Neural crest cell (in vitro differentiated cells): ENCODE measurements at regions not wholly inside any gene's neighbourhood (a gene's known extent, or its start where the extent isn't known, plus 50 kb on each side); places are given as distances from the start of the nearest gene placed in this dataset.

Source experiments
- DNase-seq: peaks from one replicate; pipeline ENCODE4 v3.0.0; 2021; ENCODE audit warnings: low read depth, mixed read lengths, low spot score
- H3K27ac Mint-ChIP-seq: one replicate; pipeline ENCODE4 v1.8.0; 2021; ENCODE audit warnings: mild to moderate bottlenecking, mixed read lengths; ENCODE audit not compliant: unreplicated experiment
- H3K27me3 Mint-ChIP-seq: 2 replicates; pipeline ENCODE4 v1.8.0; 2021; ENCODE audit warnings: low read depth, mild to moderate bottlenecking, mixed read lengths
- H3K36me3 Mint-ChIP-seq: 2 replicates; pipeline ENCODE4 v1.8.0; 2021; ENCODE audit warnings: low read depth, mild to moderate bottlenecking, mixed read lengths
- H3K4me1 Mint-ChIP-seq: 2 replicates; pipeline ENCODE4 v1.8.0; 2021; ENCODE audit warnings: mixed read lengths
- H3K4me3 Mint-ChIP-seq: one replicate; pipeline ENCODE4 v1.8.0; 2021; ENCODE audit warnings: mild to moderate bottlenecking, mixed read lengths
- H3K9me3 Mint-ChIP-seq: 2 replicates; pipeline ENCODE4 v1.8.0; 2021; ENCODE audit warnings: mixed read lengths
- CTCF ChIP-seq: fragments of 200-600 bp; sonication (generic); conservative IDR thresholded peaks from 2 replicates; pipeline ENCODE4 v1.5.0; 2021; ENCODE audit warnings: antibody characterized with exemption, mild to moderate bottlenecking

- H3K4me3 Mint-ChIP-seq: no peak overlapping the region
- peaks cover 20% of the 10 kb centered on the region for H3K36me3 Mint-ChIP-seq
- no peak overlapping the region for H3K27ac Mint-ChIP-seq
- no peak for TF ChIP-seq CTCF
- H3K4me1 Mint-ChIP-seq: no peaks in the 10 kb centered on the region
- peaks cover 5% of the 10 kb centered on the region for H3K9me3 Mint-ChIP-seq
- DNase-seq: no peak
- H3K27me3 Mint-ChIP-seq: no peaks in the 10 kb centered on the region
Measured at GRCh38 chr13:33945477-33945876, 127.5 kb downstream of the RFC3 start.

GRCh38 chr13:33953203-33953602 lies 135.3 kb downstream of the RFC3 start:
- TF ChIP-seq CTCF: no peak
- peaks cover 6% of the 10 kb centered on the region for H3K36me3 Mint-ChIP-seq
- H3K27me3 Mint-ChIP-seq: no peaks in the 10 kb centered on the region
- no peaks in the 10 kb centered on the region for H3K9me3 Mint-ChIP-seq
- no peak overlapping the region for H3K4me3 Mint-ChIP-seq
- H3K4me1 Mint-ChIP-seq: no peaks in the 10 kb centered on the region
- H3K27ac Mint-ChIP-seq: no peak overlapping the region
- no peak for DNase-seq

GRCh38 chr13:33953781-33954180 lies 135.8 kb downstream of the RFC3 start:
- no peaks in the 10 kb centered on the region for H3K4me1 Mint-ChIP-seq
- H3K36me3 Mint-ChIP-seq: peaks cover 7% of the 10 kb centered on the region
- no peak for DNase-seq
- H3K27ac Mint-ChIP-seq: no peak overlapping the region
- H3K9me3 Mint-ChIP-seq: no peaks in the 10 kb centered on the region
- H3K4me3 Mint-ChIP-seq: no peak overlapping the region
- TF ChIP-seq CTCF: no peak
- no peaks in the 10 kb centered on the region for H3K27me3 Mint-ChIP-seq

- peaks cover 5% of the 10 kb centered on the region for H3K4me1 Mint-ChIP-seq
- no peaks in the 10 kb centered on the region for H3K9me3 Mint-ChIP-seq
- peaks cover 10% of the 10 kb centered on the region for H3K36me3 Mint-ChIP-seq
- H3K27ac Mint-ChIP-seq: no peak overlapping the region
- DNase-seq: no peak
- no peak for TF ChIP-seq CTCF
- no peaks in the 10 kb centered on the region for H3K27me3 Mint-ChIP-seq
- no peak overlapping the region for H3K4me3 Mint-ChIP-seq
Measured at GRCh38 chr13:33956346-33956745, 138.4 kb downstream of the RFC3 start.

- TF ChIP-seq CTCF: no peak
- Mint-ChIP-seq H3K36me3 (peaks cover 10% of the 10 kb centered on the region), H3K27ac (no peak overlapping the region), H3K4me3 (no peak overlapping the region), H3K27me3 (no peaks in the 10 kb centered on the region), H3K9me3 (no peaks in the 10 kb centered on the region), H3K4me1 (peaks cover 9% of the 10 kb centered on the region)
- DNase-seq: no peak
Measured at GRCh38 chr13:33957497-33957905, 139.6 kb downstream of the RFC3 start.

GRCh38 chr13:33958964-33959363 lies 141.0 kb downstream of the RFC3 start:
- Mint-ChIP-seq H3K27ac (no peak overlapping the region), H3K4me3 (no peak overlapping the region), H3K4me1 (peaks cover 9% of the 10 kb centered on the region), H3K27me3 (no peaks in the 10 kb centered on the region), H3K36me3 (peaks cover 12% of the 10 kb centered on the region), H3K9me3 (no peaks in the 10 kb centered on the region)
- DNase-seq: no peak
- no peak for TF ChIP-seq CTCF
